Trophoblast cell (in vitro differentiated cells and primary cell): ENCODE measurements at regions not wholly inside any gene's neighbourhood (a gene's known extent, or its start where the extent isn't known, plus 50 kb on each side); places are given as distances from the start of the nearest gene placed in this dataset.

Experiments used
- DNase-seq, 2 donors: peaks; one replicate each; pipeline ENCODE4 v3.0.0-alpha.2; 2016
- H2AFZ ChIP-seq: 2 replicates; pipeline ENCODE4 v1.6.1; 2013; ENCODE audit warnings: low read length, moderate library complexity, mild to moderate bottlenecking; ENCODE audit not compliant: insufficient read depth, poor library complexity
- H2AK5ac ChIP-seq: 2 replicates; pipeline ENCODE4 v1.6.1; 2013; ENCODE audit warnings: mild to moderate bottlenecking, low read length
- H2BK120ac ChIP-seq: 2 replicates; pipeline ENCODE4 v1.6.1; 2013; ENCODE audit warnings: low read length, mild to moderate bottlenecking, moderate library complexity; ENCODE audit not compliant: insufficient read depth, poor library complexity
- H2BK12ac ChIP-seq: 2 replicates; pipeline ENCODE4 v1.6.1; 2013; ENCODE audit warnings: mild to moderate bottlenecking, low read length, moderate library complexity
- H2BK5ac ChIP-seq: 2 replicates; pipeline ENCODE4 v1.6.1; 2013; ENCODE audit warnings: low read length, low read depth, moderate library complexity, mild to moderate bottlenecking; ENCODE audit not compliant: poor library complexity
- H3K14ac ChIP-seq: 2 replicates; pipeline ENCODE4 v1.6.1; 2013; ENCODE audit warnings: mild to moderate bottlenecking, low read length
- H3K18ac ChIP-seq: 2 replicates; pipeline ENCODE4 v1.6.1; 2013; ENCODE audit warnings: mild to moderate bottlenecking, low read length
- H3K23ac ChIP-seq: 2 replicates; pipeline ENCODE4 v1.6.1; 2013; ENCODE audit warnings: low read length
- H3K27ac ChIP-seq: 2 replicates; pipeline ENCODE4 v1.5.1; 2013; ENCODE audit warnings: low read depth, mild to moderate bottlenecking, inconsistent platforms, low read length, moderate library complexity
- H3K27me3 ChIP-seq: 2 replicates; pipeline ENCODE4 v1.6.1; 2013; ENCODE audit warnings: inconsistent platforms, mild to moderate bottlenecking, low read length, moderate library complexity; ENCODE audit not compliant: insufficient read depth
- H3K36me3 ChIP-seq, 2 experiments: 1 replicate in 1 of 2; 2 replicates in 1 of 2; pipeline ENCODE4 v1.6.1; 2013; ENCODE audit warnings: low read length in 2 of 2, mild to moderate bottlenecking in 2 of 2, moderate library complexity in 1 of 2; ENCODE audit not compliant: insufficient read depth in 2 of 2, control insufficient read depth in 1 of 2
- H3K4ac ChIP-seq: 2 replicates; pipeline ENCODE4 v1.6.1; 2013; ENCODE audit warnings: low read depth, mild to moderate bottlenecking, low read length, moderate library complexity
- H3K4me1 ChIP-seq, 2 experiments: 1 replicate in 1 of 2; 2 replicates in 1 of 2; pipeline ENCODE4 v1.6.1; 2013; ENCODE audit warnings: low read length in 2 of 2, mild to moderate bottlenecking in 2 of 2, moderate library complexity in 1 of 2; ENCODE audit not compliant: insufficient read depth in 2 of 2, control insufficient read depth in 1 of 2
- H3K4me2 ChIP-seq: 2 replicates; pipeline ENCODE4 v1.6.1; 2013; ENCODE audit warnings: inconsistent platforms, mild to moderate bottlenecking, low read length, moderate library complexity
- H3K4me3 ChIP-seq: 2 replicates; pipeline ENCODE4 v1.5.1; 2013; ENCODE audit warnings: mild to moderate bottlenecking, low read depth, low read length, inconsistent platforms
- H3K79me1 ChIP-seq: one replicate; pipeline ENCODE4 v1.6.1; 2013; ENCODE audit warnings: low read length
- H3K79me2 ChIP-seq: 2 replicates; pipeline ENCODE4 v1.6.1; 2013; ENCODE audit warnings: low read length, mild to moderate bottlenecking; ENCODE audit not compliant: control insufficient read depth, insufficient read depth, poor library complexity
- H3K9ac ChIP-seq: 2 replicates; pipeline ENCODE4 v1.6.1; 2013; ENCODE audit warnings: mild to moderate bottlenecking, low read length
- H3K9me3 ChIP-seq: 2 replicates; pipeline ENCODE4 v1.6.1; 2013; ENCODE audit warnings: low read depth, mild to moderate bottlenecking, control low read depth, inconsistent platforms, low read length; ENCODE audit not compliant: insufficient read depth
- H4K12ac ChIP-seq: 2 replicates; pipeline ENCODE4 v1.6.1; 2013; ENCODE audit warnings: low read depth, mild to moderate bottlenecking, low read length, moderate library complexity
- H4K8ac ChIP-seq: 2 replicates; pipeline ENCODE4 v1.6.1; 2013; ENCODE audit warnings: low read depth, mild to moderate bottlenecking, low read length, moderate library complexity
- H4K91ac ChIP-seq: one replicate; pipeline ENCODE4 v1.6.1; 2013; ENCODE audit warnings: low read depth, mild to moderate bottlenecking, low read length, moderate library complexity
- WGBS: extraction: QIAGEN DNeasy Blood & Tissue Kit; methylation state at CpG from one replicate; pipeline ENCODE4 v1.1.7; 2013; ENCODE audit warnings: missing lambda C conversion rate; ENCODE audit not compliant: insufficient read length, insufficient coverage; ENCODE audit errors: extremely low coverage; 5-methylcytosine and 5-hydroxymethylcytosine counted together

DNA sequence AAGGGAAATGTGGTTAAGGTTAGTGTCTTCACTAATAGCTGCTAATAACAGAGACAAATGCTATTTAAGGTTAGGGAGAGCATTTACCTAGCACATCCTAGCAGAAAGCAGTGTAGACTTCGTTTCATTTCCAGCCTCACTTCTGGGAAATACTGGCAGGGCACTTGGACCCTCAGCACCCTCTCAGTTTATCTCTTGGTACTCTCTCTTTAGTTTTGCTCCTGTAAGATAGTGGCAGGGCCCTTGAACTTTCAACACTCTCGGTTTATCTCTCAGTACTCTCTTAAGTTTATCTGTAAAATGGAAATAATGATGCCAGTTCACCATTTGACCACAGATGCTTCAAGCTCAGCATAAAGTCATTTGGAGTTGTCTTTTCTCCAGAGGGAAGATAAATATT is 118.4 kb downstream of the MBL2 start:
- Histone ChIP-seq H2BK5ac (no peak overlapping the region), H3K9ac (no peak overlapping the region), H3K4ac (no peak overlapping the region), H3K4me3 (no peak overlapping the region), H3K79me1 (no peaks in the 10 kb centered on the region), H3K27ac (no peak overlapping the region), H4K91ac (no peak overlapping the region), H2BK12ac (no peak overlapping the region), H3K79me2 (no peaks in the 10 kb centered on the region), H3K36me3 (no peaks in the 10 kb centered on the region), H4K8ac (no peak overlapping the region), H4K12ac (no peak overlapping the region), H2AFZ (no peak overlapping the region), H3K23ac (no peak overlapping the region), H2BK120ac (no peak overlapping the region), H3K18ac (no peak overlapping the region), H3K27me3 (no peaks in the 10 kb centered on the region), H3K4me2 (no peak overlapping the region), H2AK5ac (no peak overlapping the region), H3K4me1 (peaks cover 0 to 2% of the 10 kb centered on the region in 2 experiments), H3K9me3 (no peaks in the 10 kb centered on the region), H3K14ac (no peak overlapping the region)
- DNase-seq: no peak
- no CpG with 5 or more reads among the region's 2 CpGs for WGBS

DNA sequence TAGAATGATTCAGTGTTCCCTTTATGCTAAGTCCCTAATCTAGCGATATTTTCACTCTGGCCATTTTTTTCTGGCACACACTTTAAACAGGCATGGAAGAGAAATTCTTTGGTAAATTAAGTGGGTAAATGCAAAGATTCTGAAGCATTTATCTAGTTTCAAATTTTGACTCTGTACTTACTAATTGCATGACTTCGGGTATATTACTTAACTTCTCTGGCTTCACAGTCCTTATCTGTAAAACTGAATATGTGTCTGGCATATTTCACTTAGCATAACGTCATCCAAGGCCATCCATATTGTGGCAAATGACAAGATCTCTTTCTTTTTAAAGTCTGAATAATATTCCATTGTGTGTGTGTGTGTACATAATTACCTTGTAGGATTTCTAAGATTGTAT is 114.5 kb downstream of the MBL2 start:
- Histone ChIP-seq H4K8ac (no peak overlapping the region), H3K79me1 (no peaks in the 10 kb centered on the region), H3K4me2 (no peak overlapping the region), H3K36me3 (no peaks in the 10 kb centered on the region), H3K4me1 (no peaks in the 10 kb centered on the region), H2BK12ac (no peak overlapping the region), H3K4ac (no peak overlapping the region), H3K4me3 (no peak overlapping the region), H4K91ac (no peak overlapping the region), H4K12ac (no peak overlapping the region), H2AK5ac (no peak overlapping the region), H2AFZ (no peak overlapping the region), H3K27me3 (no peaks in the 10 kb centered on the region), H3K23ac (no peak overlapping the region), H3K14ac (no peak overlapping the region), H3K79me2 (no peaks in the 10 kb centered on the region), H3K18ac (no peak overlapping the region), H3K9me3 (no peaks in the 10 kb centered on the region), H3K27ac (no peak overlapping the region), H2BK5ac (no peak overlapping the region), H2BK120ac (no peak overlapping the region), H3K9ac (no peak overlapping the region)
- DNase-seq: peak in 1 of 2 donors; percentile 36
- no CpG with 5 or more reads among the region's 3 CpGs for WGBS

DNA sequence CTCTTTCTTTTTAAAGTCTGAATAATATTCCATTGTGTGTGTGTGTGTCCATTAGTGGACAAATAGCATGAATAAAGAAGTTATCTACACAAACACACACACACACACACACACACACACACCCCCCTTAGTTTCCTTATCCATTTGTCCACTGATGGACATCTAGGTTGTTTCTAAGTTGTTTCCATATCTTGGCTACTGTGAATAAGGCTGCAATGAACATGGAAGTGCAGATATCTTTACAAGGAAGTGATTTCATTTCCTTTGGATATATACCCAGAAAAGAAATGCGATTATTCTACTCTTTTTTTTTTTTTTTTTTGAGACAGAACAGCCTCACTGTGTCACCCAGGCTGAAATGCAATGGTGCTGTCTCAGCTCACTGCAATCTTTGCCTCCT is 113.5 kb downstream of the MBL2 start:
- Histone ChIP-seq H2AFZ (no peak overlapping the region), H3K4ac (no peak overlapping the region), H2BK120ac (no peak overlapping the region), H4K8ac (no peak overlapping the region), H3K36me3 (no peaks in the 10 kb centered on the region), H3K4me2 (no peak overlapping the region), H3K4me3 (no peak overlapping the region), H3K14ac (no peak overlapping the region), H3K27me3 (no peaks in the 10 kb centered on the region), H3K79me2 (no peaks in the 10 kb centered on the region), H3K4me1 (no peaks in the 10 kb centered on the region), H3K23ac (no peak overlapping the region), H4K12ac (no peak overlapping the region), H3K18ac (no peak overlapping the region), H3K27ac (no peak overlapping the region), H3K9ac (no peak overlapping the region), H3K9me3 (no peaks in the 10 kb centered on the region), H4K91ac (no peak overlapping the region), H3K79me1 (no peaks in the 10 kb centered on the region), H2BK5ac (no peak overlapping the region), H2AK5ac (no peak overlapping the region), H2BK12ac (no peak overlapping the region)
- no peak for DNase-seq
- WGBS: no CpG with 5 or more reads among the region's 1 CpG

- Histone ChIP-seq H3K4ac (no peak overlapping the region), H4K91ac (no peak overlapping the region), H3K79me2 (no peaks in the 10 kb centered on the region), H4K12ac (no peak overlapping the region), H4K8ac (no peak overlapping the region), H2BK120ac (no peak overlapping the region), H2BK12ac (no peak overlapping the region), H3K9me3 (no peaks in the 10 kb centered on the region), H3K27me3 (no peaks in the 10 kb centered on the region), H3K23ac (no peak overlapping the region), H3K4me2 (no peak overlapping the region), H3K4me3 (no peak overlapping the region), H3K9ac (no peak overlapping the region), H3K27ac (no peak overlapping the region), H3K36me3 (no peaks in the 10 kb centered on the region), H3K79me1 (no peaks in the 10 kb centered on the region), H3K14ac (no peak overlapping the region), H3K4me1 (no peaks in the 10 kb centered on the region), H3K18ac (no peak overlapping the region), H2AFZ (no peak overlapping the region), H2AK5ac (no peak overlapping the region), H2BK5ac (no peak overlapping the region)
- no CpG with 5 or more reads among the region's 1 CpG for WGBS
- DNase-seq: no peak
Observed at GRCh38 chr10:52662256-52662655, 110.3 kb downstream of the MBL2 start.
